Bronchial epithelial cell (primary cell): ENCODE measurements at regions not wholly inside any gene's neighbourhood (a gene's known extent, or its start where the extent isn't known, plus 50 kb on each side); places are given as distances from the start of the nearest gene placed in this dataset.
A peak's percentile ranks its signal among the peaks of the same experiment; 100 is the strongest.

Experiments
- DNase-seq: peaks from one replicate; pipeline ENCODE4 v3.0.0-alpha.2; 2010; ENCODE audit warnings: low read depth
- FAIRE-seq: peaks from 2 replicates; lab custom pipeline; 2011; peaks lifted over from hg19 to GRCh38; lab: Jason Lieb, UNC
- H3K27me3 ChIP-seq: 2 replicates; pipeline ENCODE4 v1.5.1; 2011; ENCODE audit warnings: low read length; ENCODE audit not compliant: control insufficient read depth, insufficient read depth
- H3K36me3 ChIP-seq: 2 replicates; pipeline ENCODE4 v1.5.1; 2011; ENCODE audit warnings: low read length; ENCODE audit not compliant: control insufficient read depth, insufficient read depth
- H3K4me3 ChIP-seq: 2 replicates; pipeline ENCODE4 v1.5.1; 2011; ENCODE audit warnings: mild to moderate bottlenecking, low read depth, low read length, control low read depth
- TF ChIP-seq, protein P1 (sequence below): IDR thresholded peaks from 2 replicates; pipeline ENCODE4 v1.5.1; 2011; ENCODE audit warnings: mild to moderate bottlenecking, moderate library complexity, low read length, control low read depth, inconsistent platforms; ENCODE audit not compliant: insufficient read depth, severe bottlenecking

DNA sequence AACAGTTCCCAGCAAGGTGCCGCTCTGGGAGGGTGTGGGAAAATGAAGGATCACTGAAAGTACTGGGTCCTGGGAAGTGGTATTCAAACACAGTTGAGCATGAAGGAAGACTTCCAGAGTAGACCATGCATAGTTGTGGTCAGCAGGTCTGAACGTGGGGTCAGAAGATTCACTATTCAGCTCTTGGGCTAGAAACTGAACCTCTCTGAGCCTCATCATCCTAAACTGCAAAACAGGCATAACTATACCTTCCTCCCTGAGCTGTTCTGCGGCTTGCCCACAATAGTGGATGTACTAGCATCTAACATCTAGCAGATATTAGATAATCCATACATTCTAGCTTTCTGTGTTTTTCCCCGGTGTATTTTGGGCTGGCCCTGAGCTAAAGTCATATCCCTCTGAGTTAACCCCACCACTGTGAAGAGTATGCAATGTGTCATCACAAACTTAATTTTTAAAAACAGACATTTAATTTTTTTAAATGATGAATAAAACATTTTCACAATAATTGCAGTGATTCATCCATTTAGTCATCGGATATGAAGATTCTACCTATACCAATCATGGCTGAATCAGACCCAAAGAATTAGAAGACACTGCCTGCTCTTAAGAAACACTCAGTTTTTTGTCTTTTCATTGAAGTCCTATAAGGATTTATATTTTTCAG, 179.1 kb downstream of the BLID start:
- H3K36me3 ChIP-seq, result no peaks in the 10 kb centered on the region
- FAIRE-seq, result peak; percentile 70
- DNase-seq, result peak; percentile 94
- no peaks in the 10 kb centered on the region for H3K27me3 ChIP-seq
- H3K4me3 ChIP-seq, result no peak overlapping the region
- TF ChIP-seq, protein P1, sequence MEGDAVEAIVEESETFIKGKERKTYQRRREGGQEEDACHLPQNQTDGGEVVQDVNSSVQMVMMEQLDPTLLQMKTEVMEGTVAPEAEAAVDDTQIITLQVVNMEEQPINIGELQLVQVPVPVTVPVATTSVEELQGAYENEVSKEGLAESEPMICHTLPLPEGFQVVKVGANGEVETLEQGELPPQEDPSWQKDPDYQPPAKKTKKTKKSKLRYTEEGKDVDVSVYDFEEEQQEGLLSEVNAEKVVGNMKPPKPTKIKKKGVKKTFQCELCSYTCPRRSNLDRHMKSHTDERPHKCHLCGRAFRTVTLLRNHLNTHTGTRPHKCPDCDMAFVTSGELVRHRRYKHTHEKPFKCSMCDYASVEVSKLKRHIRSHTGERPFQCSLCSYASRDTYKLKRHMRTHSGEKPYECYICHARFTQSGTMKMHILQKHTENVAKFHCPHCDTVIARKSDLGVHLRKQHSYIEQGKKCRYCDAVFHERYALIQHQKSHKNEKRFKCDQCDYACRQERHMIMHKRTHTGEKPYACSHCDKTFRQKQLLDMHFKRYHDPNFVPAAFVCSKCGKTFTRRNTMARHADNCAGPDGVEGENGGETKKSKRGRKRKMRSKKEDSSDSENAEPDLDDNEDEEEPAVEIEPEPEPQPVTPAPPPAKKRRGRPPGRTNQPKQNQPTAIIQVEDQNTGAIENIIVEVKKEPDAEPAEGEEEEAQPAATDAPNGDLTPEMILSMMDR, result no peak

DNA sequence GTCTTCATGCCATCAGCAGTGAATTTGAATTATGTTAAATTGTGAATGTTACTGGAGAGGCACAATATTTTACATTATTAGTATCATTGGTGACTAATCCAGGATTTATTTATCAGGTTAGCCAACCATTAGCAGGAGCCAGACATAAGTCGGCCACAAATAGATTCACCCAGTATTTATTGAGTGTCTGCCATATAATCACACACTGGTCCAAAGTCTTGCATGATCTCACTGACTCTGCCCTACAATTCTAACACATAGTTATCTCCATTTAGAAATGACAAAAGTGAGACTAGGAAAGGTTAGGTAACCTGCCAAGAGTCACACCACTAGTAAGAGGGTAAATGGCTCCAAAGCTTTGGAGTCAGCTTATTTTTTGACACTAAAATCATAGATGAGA, 179.6 kb downstream of the BLID start:
- DNase-seq (peak; percentile 12), FAIRE-seq (no peak)
- no peaks in the 10 kb centered on the region for H3K27me3 ChIP-seq
- H3K4me3 ChIP-seq, result no peak overlapping the region
- TF ChIP-seq, protein P1, result no peak
- no peaks in the 10 kb centered on the region for H3K36me3 ChIP-seq

DNA sequence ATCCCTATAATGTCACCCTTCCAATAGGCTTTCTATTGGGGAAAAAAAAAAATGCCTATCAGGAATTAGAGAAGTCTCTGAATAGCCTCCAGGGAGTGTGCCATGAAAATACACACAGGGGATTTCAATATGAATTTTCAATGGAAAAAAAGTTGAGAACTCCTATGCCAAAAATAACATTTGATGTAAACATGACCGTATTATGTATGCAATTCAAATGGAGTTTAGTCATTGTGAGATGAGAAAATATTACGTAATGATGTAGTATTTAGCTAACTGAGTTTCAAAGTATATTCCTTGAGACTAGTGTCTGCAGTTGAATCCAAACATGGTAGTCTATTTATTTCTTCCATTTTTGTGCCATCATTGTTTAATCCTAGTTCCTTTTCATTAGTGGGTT, 182.3 kb downstream of the BLID start:
- peaks cover 2% of the 10 kb centered on the region for H3K27me3 ChIP-seq
- FAIRE-seq (no peak), DNase-seq (peak; percentile 49)
- no peak overlapping the region for H3K4me3 ChIP-seq
- TF ChIP-seq, protein P1, result no peak
- no peaks in the 10 kb centered on the region for H3K36me3 ChIP-seq

DNA sequence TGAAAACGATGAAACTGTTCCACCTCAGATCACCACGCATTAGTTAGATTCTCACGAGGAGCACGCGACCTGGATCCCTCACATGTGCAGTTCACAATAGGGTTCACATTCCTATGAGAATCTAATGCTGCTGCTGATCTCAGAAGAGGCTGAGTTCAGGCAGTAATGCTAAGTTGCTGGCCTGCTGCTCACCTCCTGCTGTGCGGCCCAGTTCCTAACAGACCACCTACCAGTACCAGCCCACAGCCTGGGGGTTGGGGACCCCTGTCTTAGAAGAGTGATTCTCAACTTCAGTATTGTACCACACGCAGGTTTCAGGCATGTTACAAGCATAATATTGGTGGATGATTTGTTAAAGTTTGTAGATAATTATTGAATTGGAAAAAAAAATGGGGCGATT, 182.7 kb downstream of the BLID start:
- FAIRE-seq (no peak), DNase-seq (no peak)
- TF ChIP-seq, protein P1, result no peak
- Histone ChIP-seq H3K27me3 (peaks cover 2% of the 10 kb centered on the region), H3K36me3 (no peaks in the 10 kb centered on the region), H3K4me3 (no peak overlapping the region)

DNA sequence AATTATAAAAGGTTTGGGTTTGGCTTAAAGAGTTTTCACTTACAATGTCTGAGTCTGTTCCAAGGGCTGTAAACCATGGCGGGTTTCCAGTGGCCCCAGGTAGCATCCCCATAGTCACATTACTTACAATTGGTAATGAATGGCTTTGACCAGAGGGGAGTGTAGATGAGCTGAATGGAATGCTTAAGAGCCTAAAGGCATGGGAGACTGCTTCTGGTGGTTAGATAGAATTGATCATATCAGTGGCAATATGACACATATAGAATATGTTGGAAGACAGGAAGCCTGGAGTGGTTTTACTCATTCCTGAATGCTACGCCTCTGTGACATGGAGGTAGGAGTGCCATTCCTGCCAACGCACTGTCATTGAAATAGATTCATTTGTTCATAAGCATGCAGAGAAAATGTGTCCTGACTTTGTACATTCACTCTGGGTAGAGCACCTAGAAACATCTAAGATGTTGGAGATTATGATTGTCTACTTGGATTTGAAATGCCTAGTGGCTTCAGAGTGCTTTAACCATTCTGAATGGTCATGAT, 183.3 kb downstream of the BLID start:
- H3K4me3 ChIP-seq, result no peak overlapping the region
- H3K36me3 ChIP-seq, result no peaks in the 10 kb centered on the region
- TF ChIP-seq, protein P1, result no peak
- FAIRE-seq (no peak), DNase-seq (no peak)
- peaks cover 2% of the 10 kb centered on the region for H3K27me3 ChIP-seq
